Activated CD4-positive, alpha-beta T cell treated with anti-CD3 and anti-CD28 coated beads, Interleukin-2, amount 50 U/mL, for 1 hour (primary cell): ENCODE measurements at regions not wholly inside any gene's neighbourhood (a gene's known extent, or its start where the extent isn't known, plus 50 kb on each side); places are given as distances from the start of the nearest gene placed in this dataset.
"Not testable (repeated sequence)": the region's sequence is repeated elsewhere in the genome, so short reads cannot be mapped to it uniquely, and the experiment has no call there.

Source experiments
- DNase-seq: peaks from one replicate; pipeline ENCODE4 v3.0.0-alpha.2; 2020

DNA sequence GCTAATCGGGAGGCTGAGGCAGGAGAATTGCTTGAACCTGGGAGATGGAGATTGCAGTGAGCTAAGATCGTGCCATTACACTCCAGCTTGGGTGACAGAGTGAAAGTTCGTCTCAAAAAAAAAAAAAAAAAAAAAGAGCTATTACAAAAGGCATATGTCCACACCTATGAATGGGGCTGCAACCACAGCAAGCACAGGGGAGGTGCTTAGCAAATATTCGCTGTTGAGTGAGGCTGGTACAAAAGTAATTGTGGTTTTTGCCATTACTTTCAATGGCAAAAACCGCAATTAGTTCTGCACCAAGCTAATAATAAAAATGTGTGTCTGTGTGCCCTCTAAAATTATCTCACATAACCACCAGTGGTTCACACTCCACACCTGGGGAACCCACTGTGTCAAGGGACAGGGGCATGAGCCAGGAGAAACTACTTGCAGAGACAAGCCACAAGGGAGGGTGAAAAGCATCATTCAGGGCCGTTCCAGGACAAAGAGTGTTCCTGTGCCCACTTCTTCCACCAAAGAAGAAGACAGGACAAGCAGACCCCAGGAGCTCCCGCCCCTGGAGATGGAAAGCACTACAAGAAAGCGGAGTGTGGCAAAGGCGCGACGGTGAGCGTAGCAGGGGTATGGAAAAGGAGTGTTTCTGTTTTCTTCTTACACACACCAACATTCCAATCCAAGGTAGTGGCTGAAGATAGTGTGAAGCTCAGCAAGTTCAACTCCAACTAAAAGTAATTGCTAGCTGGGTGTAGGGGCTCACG lies 84.4 kb upstream of the CNEP1R1 start:
- no peak for DNase-seq

DNA sequence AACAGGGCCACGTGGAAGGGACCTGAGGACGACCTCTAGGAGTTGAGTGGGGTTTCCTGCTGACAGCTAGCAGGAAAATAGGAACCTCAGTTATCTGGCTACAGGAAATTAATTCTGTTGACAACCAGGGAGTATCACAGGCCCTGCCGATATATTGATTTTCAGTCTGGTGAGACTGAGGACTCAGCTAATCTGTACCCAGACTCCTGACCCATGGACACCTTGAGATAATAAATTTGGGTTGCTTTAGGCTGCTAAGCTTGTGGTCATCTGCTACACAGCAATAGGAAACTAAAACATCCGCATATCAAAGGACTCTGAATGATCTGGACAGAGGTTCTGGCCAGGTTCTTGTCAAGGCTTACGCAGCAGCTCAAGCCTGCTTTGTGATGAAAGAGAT lies 80.8 kb upstream of the CNEP1R1 start:
- DNase-seq: no peak

DNA sequence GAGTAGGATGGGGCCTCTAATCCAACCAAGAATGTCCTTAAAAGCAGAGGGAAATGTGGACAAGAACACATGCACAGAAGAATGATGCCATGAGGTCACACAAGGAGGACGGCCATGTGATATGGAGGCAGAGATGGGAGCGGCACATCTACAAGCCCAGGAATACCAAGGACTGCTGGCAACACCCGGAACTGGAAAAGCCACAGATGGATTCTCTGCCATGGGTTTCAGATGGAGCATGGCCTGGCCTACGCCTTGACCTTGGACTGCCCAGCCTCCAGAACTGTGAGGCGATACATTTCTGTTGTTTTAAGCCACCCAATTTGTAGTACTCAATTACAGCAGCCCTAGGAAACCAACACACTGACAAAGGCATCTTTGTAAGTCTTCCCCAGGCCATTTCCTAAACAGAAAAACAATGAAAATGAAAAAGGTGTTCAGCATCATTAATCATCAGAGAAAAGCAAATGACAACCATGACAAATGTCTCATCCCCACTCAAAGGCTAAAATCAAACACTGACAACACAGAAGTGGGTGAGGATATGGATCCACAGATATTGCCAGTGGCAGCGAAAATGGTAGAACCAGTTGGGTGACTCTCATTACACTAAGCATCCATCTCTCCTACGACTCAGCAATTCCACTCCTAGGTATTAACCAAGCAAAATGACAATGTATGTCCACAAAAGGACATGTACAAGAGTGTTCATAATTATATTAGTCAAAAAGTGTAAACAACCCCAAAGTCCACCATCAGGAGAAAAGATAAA lies 76.9 kb upstream of the CNEP1R1 start:
- DNase-seq: no peak

DNA sequence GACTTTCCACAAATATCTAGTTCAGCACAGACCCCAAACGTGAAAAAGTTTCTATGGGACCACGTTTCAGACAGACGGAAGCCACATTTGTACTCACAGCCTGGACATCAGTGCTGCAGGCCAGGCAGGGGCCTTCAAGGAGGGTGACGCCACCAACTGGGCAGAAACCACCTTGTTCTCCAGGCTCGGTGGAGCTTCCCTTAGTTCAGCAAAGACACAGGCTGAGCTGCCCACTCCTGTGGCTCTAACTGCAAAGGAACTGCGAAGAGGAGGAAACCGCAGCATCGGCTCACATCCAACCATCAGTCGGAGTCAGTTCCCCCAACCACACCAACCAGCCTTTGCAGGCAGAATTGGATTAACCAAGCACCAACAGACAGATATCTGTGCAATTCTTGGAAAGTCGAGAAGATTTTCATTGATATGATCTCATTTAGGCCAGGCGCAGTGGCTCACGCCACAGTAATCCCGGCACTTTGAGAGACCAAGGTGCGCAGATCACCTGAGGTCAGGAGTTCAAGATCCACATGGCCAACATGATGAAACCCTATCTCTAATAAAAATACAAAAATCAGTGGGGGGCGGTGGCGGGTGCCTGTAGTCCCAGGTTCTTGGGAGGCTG lies 73.3 kb upstream of the CNEP1R1 start:
- no peak for DNase-seq

DNA sequence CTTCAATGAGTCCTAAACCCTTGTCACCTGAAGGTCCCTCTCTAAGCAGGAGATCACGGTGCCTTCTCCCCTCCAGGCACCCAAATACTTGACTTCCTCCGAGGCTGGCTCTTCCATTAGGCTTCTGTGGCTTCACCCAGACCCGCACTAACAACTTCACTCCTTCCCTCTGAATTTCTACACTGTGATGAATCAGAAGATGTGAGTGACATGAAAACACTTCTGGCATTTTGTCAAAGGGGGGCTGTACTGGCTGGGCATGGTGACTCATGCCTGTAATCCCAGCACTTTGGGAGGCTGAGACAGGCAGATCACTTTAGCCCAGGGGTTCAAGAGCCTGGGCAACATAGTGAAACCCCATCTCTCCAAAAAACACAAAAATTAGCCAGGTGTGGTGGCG lies 72.6 kb upstream of the CNEP1R1 start:
- DNase-seq: no peak

DNA sequence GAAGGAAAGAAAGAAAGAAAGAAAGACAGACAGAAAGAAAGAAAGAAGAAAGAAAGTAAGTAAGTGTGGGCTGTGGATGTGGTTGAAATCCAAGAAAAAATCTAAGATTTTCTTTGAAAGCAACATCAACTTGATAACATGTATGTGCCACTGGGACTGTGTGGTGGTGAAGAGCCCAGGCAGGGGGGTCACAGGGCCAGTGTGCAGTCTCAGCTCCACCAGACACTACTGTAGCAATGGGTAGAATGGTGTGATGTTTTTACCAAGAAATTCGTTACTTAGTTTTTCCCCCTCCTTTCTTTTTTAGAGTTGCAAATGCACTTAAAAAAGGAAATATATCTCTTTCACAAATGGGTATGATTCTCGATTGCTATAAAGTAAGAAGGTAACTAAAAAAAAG lies 71.9 kb upstream of the CNEP1R1 start:
- DNase-seq: no peak

DNA sequence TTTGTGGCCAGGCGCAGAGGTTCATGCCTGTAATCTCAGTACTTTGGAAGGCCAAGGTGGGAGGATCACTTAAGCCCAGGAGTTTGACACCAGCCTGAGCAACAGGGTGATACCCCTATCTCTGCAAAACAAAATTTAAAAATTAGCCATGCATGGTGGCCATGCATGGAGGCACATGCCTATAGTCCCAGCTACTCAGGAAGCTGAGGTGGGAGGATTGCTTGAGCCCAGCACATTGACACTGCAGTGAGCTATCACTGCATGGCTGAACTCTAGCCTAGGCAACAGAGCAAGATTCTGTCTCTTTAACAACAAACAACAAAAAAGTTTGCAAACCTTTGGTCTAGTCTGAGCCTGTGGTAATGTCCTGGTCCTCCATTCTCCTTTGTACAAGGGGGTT lies 69.2 kb upstream of the CNEP1R1 start:
- no peak for DNase-seq

DNA sequence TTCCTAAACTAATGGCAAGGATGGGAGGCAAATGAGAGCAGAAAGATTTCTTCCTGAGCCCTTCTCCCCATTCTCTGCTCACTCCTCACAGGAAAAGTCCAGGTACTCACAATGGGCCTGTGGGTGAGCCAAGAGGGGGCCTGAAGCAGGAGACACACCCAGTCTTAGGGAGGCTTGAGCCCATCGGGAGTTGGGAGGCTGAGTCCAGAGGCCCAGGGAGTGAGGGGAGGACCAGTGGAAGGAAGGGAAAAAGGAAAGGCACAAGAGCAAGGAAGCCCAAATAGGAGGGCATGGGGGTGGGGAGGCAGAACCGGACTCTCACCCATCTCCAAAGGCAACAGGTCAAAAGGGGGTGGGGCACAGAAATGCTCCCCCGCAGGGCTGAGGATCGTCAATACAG lies 68.1 kb upstream of the CNEP1R1 start:
- DNase-seq: no peak

DNA sequence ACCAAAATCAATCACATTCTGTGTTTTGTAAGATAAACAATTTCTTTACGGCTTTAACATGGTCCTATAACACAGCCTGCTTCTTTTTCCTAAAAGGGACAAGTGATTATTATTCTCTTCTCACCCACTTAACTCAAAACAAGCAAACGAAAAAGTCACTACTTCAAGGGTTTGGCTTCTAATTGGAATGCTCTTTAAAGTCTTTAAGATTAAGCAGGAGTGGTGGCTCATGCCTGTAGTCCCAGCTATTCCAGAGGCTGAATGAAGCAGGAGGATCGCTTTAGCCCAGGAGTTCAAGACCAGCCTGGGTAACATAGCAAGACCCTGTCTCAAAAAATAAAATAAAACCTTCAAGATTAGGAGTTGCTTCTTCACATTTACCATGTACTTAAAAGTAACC lies 66.6 kb upstream of the CNEP1R1 start:
- no peak for DNase-seq

DNA sequence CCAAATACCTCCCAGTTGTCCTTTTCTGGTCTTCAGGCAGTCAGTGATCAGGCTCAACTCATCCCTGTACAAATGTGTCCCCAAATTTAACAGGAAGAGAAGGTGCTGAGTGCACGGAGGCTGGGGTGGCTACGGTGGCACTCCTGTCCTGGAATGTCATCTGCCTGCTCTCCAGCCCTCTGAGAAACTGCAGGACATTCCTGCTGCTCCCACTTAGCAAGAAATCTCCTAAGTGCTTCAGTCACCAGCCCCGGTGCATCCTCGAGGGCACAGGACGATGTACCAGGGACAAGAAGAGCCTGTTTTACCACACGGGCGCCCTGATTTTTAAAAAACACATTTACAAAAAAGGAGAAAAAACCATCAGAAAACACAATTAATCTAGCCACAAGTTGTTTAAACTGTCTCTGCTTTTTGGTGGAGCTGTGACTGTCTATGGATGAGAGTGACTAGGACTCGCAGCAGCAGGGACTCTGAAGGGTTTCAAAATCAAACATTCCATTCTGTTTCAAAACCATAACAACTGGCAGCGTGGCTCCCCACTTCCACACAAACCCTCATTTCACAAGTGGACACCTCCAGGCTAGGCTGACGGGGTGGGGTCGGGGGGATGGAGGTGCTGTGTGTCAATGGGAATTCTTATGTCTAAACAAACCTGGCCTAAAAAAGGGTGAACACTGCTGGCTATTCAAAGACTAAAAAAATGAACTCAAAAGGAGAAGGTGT lies 65.3 kb upstream of the CNEP1R1 start:
- no peak for DNase-seq

DNA sequence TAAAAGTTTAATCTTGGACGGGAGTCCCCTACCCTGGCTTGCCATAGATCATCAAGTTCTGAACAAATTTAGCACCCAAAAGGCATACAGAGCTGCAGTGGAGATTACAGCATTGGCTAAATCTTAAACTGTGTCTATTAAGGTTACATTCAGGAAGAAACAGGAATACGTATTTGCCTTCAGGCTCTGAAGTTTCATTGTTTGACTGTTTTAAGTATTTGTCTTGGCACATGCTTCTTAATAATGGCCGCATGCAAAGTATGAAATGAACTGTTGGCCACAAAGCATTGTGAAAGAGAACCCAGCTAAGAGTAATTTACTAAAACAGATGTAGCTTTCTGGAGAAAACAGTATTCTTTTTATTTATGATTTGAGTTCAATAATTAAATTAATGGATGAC lies 63.9 kb upstream of the CNEP1R1 start:
- no peak for DNase-seq

DNA sequence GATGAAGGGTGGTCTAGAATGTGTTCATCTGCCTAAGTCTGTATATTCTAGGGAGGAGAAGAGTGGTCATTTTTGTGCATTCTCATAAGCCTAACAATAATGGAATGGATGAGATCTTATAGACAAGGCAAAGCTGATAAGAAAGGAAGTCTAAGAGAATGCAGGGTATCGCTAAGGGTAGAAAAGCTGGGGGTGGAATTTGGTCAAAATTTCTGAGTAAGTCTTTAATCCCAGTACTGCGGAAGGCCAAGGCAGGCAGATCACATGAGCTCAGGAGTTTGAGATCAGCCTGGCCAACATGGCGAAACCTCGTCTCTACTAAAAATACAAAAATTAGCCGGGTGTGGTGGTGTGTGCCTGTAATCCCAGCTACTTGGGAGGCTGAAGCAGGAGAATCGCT lies 62.5 kb upstream of the CNEP1R1 start:
- not testable (repeated sequence) for DNase-seq

DNA sequence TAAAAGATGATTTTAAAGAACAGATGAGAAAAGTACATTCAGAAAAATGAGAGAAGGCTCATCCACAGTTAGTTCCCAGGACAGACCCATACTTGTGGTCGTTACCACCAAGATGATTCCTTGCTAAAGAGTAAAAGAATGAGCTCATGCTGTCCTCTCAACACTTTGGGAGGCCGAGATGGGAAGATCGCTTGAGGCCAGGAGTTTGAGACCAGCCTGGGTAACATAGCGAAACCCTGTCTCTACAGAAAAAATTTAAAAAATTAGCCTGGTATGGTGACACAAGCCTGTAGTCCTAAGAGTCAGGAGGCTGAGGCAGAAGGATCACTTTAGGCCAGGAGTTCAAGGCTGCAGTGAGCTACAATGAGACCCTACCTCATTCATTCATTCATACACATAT lies 60.7 kb upstream of the CNEP1R1 start:
- DNase-seq: no peak

DNA sequence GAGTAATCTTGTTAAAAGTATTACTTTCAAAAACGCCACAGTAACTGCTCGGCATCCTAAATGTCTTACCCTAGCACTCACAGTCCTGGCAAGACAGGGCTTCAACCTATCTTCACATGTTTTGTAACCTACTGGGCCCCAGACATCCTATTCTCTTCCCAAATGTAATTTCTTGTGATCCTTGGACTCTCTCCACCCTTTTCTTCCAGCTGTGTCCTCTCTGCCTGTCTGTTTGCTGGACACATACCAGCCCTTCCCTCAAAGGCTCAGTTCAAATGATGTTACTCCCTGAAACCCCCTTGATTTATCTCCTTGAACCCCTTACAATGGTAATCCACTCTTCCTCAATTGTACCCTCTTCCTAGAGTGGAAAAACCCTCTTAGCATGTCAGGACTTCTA lies 60.1 kb upstream of the CNEP1R1 start:
- DNase-seq: no peak

DNA sequence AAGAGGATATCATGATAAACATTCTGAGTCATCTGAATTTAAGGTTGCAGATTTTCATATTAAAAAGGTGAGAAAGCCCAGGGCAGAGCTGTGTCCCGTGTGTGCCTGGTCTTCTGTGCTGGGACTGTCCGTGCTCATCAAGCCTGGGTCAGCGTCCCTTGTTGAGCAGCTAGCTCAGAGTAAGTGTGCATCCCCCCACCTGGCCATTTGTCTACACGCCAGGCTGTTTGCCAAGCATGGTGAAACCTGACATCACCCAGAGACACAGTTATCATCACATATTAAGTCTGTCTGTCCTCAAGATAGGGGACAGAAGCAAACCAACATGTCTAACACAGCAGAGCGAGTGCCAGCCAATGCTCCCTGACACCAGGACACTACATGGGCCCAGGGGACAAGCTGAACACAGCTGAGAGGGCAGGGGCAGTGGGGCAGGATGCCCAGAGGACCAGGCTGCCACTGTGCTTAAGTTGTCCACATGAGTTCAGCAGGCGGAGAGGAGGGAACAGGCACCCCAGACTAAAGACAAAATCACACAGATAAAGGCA lies 57.9 kb upstream of the CNEP1R1 start:
- no peak for DNase-seq

DNA sequence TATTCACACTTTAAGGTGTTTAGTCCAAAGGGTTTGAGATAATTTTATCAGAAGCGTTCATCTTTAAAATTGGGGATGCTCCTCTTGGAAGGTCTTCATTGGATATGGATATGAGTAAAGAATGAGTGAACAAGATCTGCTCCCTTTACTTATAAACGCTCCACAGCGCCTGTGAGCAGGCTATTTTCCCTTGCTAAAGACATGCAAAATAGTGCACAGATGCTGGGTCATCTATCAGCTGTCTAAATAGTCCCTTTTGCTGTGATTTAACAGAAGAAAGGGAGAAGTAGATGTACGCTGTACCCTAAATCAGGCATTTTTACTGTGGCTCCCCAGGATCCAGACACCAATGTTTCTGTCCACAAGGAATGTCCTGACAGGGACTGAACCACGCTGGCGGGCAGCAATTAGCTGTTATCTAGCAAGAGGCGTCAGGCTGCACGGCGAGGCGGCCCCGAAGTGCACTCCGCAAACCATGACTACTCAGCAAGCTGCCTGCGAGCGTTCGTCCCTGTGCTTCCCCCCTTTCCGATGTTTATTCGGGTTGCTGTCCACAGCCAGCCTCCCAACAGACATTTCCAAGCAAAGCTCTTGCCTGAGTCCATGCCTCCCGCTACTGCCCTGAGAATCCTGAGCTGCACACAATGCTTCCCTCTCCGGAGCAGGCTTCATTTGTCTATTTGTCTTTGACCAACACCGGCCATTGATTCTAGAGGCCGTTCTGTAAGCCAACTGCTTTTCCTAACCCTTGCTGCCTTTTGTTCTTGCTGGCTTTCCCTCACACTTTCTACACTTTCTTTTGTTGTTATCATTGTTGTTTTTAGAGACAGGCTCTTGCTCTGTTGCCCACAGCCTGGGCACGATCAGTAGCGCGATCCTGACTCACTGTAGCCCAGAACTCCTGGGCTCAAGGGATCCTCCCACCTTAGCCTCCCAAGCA lies 55.7 kb upstream of the CNEP1R1 start:
- DNase-seq: no peak

DNA sequence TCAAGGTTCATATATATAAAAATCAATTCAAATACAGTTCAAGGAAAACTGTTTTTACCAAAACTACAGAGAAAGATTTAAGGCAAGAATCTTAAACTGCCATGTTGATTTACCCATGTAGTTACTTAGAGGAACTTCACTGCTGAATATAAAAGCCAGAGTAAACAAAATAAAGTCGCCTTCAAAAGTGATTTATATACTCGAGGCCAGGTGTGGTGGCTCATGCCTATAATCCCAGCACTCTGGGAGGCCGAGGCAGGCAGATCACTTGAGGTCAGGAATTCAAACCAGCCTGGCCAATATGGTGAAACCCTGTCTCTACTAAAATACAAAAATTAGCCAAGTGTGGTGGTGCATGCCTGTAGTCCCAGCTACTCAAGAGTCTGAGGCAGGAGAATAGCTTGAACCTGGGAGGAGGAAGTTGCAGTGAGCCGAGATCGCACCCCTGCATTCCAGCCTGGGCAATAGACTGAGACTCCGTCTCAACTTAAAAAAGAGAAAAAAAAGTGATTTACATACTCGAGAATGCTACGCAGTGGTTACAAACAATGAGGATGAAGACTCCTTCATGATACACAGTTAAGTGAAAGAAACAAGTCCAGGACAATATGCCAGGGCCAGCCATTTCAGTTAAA lies 54.1 kb upstream of the CNEP1R1 start:
- DNase-seq: no peak

DNA sequence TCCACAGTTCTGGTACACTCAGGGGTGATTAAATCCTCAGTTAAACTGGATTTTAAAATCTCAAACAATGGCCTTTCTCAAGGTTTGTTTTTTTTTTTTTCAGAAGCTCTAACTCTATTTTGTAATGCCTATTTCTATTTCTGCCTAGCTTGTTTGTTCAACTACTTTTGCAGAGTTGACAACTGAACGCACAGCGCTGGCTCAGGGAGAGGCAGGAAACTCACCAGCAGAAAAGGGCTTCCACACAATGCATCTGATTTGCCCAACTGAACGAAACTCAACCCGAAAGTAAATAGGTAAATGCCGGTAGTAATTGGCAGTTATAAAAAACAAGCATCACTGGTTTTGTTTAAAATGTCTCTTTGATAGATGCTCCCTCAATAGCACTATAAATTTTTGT lies 52.7 kb upstream of the CNEP1R1 start:
- no peak for DNase-seq

DNA sequence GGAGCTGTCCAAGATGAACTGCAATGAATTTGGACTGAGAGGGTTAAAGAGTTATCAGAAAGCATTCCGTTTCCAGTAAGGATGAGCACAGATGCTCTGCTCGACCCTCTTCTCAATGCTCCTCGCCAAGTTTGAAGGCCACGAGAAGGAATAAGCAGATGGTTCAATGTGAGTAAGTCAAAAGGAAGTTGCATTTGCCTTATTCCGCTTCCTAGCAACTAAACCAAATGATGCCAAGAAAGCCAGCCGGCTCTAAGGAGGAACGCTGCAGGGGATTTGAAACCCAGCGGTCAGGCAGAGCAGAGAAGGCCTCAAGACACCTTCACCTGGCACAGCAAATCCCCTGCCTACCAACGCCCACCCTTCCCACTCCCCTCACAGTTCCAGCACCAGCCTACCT lies 52.1 kb upstream of the CNEP1R1 start:
- no peak for DNase-seq
